ENCODE measurements at regions not wholly inside any gene's neighbourhood (a gene's known extent, or its start where the extent isn't known, plus 50 kb on each side); places are given as distances from the start of the nearest gene placed in this dataset.
A peak's percentile ranks its signal among the peaks of the same experiment; 100 is the strongest.
"Not testable (repeated sequence)": the region's sequence is repeated elsewhere in the genome, so short reads cannot be mapped to it uniquely, and the experiment has no call there.

DNA sequence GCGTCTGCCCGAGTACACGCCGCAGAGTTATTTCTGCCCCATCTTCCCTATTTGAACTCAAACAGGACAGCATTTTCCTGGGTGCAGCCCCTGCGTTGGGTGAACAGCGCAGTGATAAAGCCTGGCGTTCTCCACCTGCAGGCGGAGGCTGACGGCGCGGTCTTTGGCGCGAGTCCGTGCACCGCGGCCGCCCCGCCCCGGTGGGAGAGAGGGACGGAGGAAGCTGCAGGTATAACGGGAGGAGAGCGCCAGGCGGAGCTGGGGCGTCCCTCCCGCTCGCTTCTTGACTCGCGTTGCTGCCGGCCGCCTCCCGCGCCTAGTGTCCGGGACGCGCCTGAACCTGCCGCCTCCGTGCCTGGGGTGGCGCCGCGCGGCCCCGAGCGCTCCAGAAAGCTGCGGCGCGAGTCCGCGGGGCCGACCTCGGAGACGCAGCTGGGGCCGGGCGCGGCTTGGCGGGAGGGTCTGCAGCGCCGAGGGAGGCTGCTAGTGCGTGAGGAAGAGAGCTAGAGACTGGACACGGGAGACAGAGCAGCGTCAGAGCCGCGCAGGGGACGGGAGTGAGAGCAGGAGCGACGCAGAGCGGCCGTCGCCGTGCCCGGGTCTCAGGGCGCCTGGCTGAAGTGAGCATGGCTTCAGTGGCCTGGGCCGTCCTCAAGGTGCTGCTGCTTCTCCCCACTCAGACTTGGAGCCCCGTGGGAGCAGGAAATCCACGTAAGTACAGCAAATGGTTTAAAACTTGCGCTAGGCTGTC lies 140.7 kb downstream of the SPATA31A7 start:
- H3K27me3 Mint-ChIP-seq (ENCODE audit: unreplicated experiment); H3K27ac Mint-ChIP-seq (ENCODE audit: unreplicated experiment); H3K9me3 Mint-ChIP-seq (ENCODE audit: low read depth, unreplicated experiment); H3K36me3 Mint-ChIP-seq (ENCODE audit: insufficient read depth, unreplicated experiment); H3K4me1 Mint-ChIP-seq (ENCODE audit: low read depth, unreplicated experiment); CTCF ChIA-PET; BruUV-seq (replicated peaks); intact Hi-C loops (cut with micrococcal nuclease; ENCODE audit: unreplicated experiment): not testable (repeated sequence)
- DNase-seq, result peak; percentile 32
- peak overlapping the region; percentile 67 for H3K4me3 Mint-ChIP-seq (ENCODE audit: low read depth, unreplicated experiment)

DNA sequence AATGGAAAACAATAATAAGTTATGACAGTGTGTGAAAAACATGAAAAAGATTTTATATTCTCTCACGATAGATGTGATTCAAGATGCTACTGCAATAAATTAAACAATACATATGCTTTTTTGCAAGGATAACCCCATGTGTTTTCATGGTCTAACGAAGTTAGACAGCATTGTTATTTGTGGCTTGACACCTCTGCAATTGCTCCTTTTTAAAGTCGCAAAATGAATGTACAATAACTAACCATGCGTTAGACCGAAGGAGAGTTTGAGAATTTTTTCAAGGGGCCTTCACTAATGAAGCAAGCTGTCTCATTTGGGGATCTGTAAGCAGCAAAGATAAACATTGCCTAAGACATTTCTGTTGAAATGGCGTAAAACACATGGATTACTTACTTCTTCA lies 167.1 kb downstream of the SPATA31A7 start:
- H3K27me3 Mint-ChIP-seq (ENCODE audit: unreplicated experiment); CTCF ChIA-PET; intact Hi-C loops (cut with micrococcal nuclease; ENCODE audit: unreplicated experiment); H3K27ac Mint-ChIP-seq (ENCODE audit: unreplicated experiment); H3K4me3 Mint-ChIP-seq (ENCODE audit: low read depth, unreplicated experiment); H3K9me3 Mint-ChIP-seq (ENCODE audit: low read depth, unreplicated experiment); H3K4me1 Mint-ChIP-seq (ENCODE audit: low read depth, unreplicated experiment); DNase-seq; BruUV-seq (replicated peaks); H3K36me3 Mint-ChIP-seq (ENCODE audit: insufficient read depth, unreplicated experiment): not testable (repeated sequence)

DNA sequence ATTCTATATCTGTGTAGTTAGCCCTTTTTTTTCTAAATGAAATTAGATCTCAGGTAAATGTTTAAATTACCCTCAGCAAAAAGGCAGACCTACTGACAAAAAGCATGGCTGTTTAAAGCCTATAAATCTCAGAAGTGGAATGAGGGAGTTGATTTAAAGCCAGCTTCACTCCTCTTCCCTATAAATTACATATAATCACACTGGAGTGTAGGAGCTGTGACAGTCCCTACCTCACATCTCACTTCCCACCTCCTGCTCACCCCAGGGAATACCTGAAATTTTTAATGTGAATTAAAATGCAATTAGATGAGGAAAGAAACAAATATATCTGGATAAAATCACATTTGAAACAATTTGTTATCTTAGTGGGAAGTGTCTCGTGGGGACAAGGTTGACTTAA lies 184.6 kb downstream of the SPATA31A7 start:
- H3K36me3 Mint-ChIP-seq (ENCODE audit: insufficient read depth, unreplicated experiment); H3K27ac Mint-ChIP-seq (ENCODE audit: unreplicated experiment); DNase-seq; BruUV-seq (replicated peaks); CTCF ChIA-PET; H3K4me3 Mint-ChIP-seq (ENCODE audit: low read depth, unreplicated experiment); H3K27me3 Mint-ChIP-seq (ENCODE audit: unreplicated experiment); H3K9me3 Mint-ChIP-seq (ENCODE audit: low read depth, unreplicated experiment); intact Hi-C loops (cut with micrococcal nuclease; ENCODE audit: unreplicated experiment); H3K4me1 Mint-ChIP-seq (ENCODE audit: low read depth, unreplicated experiment): not testable (repeated sequence)

DNA sequence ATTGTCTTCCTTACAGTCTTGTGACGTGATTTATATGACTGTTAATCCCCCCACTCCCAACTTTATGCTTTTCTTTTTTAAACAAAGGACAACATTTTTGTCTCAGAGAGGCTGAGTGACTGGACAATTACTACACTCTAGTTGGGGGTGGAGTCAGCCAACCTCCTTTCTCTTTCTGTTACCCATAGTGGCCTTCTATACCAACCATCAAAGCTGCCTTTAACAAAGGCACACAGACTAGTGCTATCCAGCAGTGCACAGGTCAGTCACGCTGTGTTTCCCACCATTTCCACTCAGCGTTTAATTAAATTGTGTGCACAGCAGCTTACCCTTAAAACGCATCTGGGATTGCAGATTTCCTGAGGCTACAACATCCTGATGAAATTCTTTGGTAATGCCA lies 186.3 kb downstream of the SPATA31A7 start:
- H3K9me3 Mint-ChIP-seq (ENCODE audit: low read depth, unreplicated experiment); BruUV-seq (replicated peaks); H3K4me3 Mint-ChIP-seq (ENCODE audit: low read depth, unreplicated experiment); H3K36me3 Mint-ChIP-seq (ENCODE audit: insufficient read depth, unreplicated experiment); DNase-seq; H3K27ac Mint-ChIP-seq (ENCODE audit: unreplicated experiment); H3K4me1 Mint-ChIP-seq (ENCODE audit: low read depth, unreplicated experiment); H3K27me3 Mint-ChIP-seq (ENCODE audit: unreplicated experiment); intact Hi-C loops (cut with micrococcal nuclease; ENCODE audit: unreplicated experiment); CTCF ChIA-PET: not testable (repeated sequence)

- H3K27me3 Mint-ChIP-seq (ENCODE audit: unreplicated experiment); H3K4me3 Mint-ChIP-seq (ENCODE audit: low read depth, unreplicated experiment); BruUV-seq (replicated peaks); H3K36me3 Mint-ChIP-seq (ENCODE audit: insufficient read depth, unreplicated experiment); CTCF ChIA-PET; H3K27ac Mint-ChIP-seq (ENCODE audit: unreplicated experiment); H3K4me1 Mint-ChIP-seq (ENCODE audit: low read depth, unreplicated experiment); intact Hi-C loops (cut with micrococcal nuclease; ENCODE audit: unreplicated experiment); H3K9me3 Mint-ChIP-seq (ENCODE audit: low read depth, unreplicated experiment); DNase-seq: not testable (repeated sequence)
These were observed 196.4 kb downstream of the SPATA31A7 start for GRCh38 chr9:61386035-61386815.

DNA sequence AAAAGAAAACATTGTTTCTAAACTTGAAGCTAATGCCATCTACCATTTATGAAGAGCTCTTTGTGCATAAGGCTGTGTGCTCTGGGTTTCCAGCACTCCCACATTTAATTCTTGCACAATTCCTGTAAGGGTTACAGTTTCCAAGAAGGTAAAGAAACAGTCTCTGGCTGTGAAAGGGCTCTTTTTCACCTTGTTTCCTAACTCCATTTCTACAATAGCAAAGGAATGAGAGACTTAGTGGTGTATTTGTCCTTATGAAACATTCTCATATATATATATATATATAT lies 196.9 kb downstream of the SPATA31A7 start:
- H3K36me3 Mint-ChIP-seq (ENCODE audit: insufficient read depth, unreplicated experiment); BruUV-seq (replicated peaks); H3K9me3 Mint-ChIP-seq (ENCODE audit: low read depth, unreplicated experiment); H3K4me1 Mint-ChIP-seq (ENCODE audit: low read depth, unreplicated experiment); H3K4me3 Mint-ChIP-seq (ENCODE audit: low read depth, unreplicated experiment); intact Hi-C loops (cut with micrococcal nuclease; ENCODE audit: unreplicated experiment); H3K27ac Mint-ChIP-seq (ENCODE audit: unreplicated experiment); H3K27me3 Mint-ChIP-seq (ENCODE audit: unreplicated experiment); DNase-seq; CTCF ChIA-PET: not testable (repeated sequence)

DNA sequence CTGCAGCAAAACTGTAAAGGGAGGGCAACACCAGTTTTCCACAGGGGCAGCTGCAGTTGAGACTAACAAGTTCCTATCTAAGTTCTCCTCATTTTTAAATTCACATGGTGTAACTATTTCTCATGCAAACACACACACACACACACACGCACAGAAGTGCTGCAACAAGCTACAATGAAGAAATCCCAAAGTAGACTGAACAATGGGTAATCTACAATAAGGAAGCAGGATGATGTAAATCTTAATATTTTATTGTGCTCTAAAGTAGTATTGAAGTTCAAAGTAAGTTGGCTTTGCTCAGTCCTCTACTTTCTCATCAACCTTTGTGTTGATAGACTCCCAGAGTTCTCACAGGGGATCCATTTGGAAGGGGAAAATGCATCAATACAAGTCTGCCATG lies 212.9 kb downstream of the SPATA31A7 start:
- CTCF ChIA-PET, result not testable (repeated sequence)

GRCh38 chr9:61411933-61412605 lies 222.2 kb downstream of the SPATA31A7 start:
- H3K4me1 Mint-ChIP-seq (ENCODE audit: low read depth, unreplicated experiment); intact Hi-C loops (cut with micrococcal nuclease; ENCODE audit: unreplicated experiment); H3K27me3 Mint-ChIP-seq (ENCODE audit: unreplicated experiment); BruUV-seq (replicated peaks); H3K9me3 Mint-ChIP-seq (ENCODE audit: low read depth, unreplicated experiment); H3K27ac Mint-ChIP-seq (ENCODE audit: unreplicated experiment); CTCF ChIA-PET; H3K36me3 Mint-ChIP-seq (ENCODE audit: insufficient read depth, unreplicated experiment); H3K4me3 Mint-ChIP-seq (ENCODE audit: low read depth, unreplicated experiment); DNase-seq: not testable (repeated sequence)

More for the DNA sequence above, 212.9 kb downstream of the SPATA31A7 start:
- H3K9me3 Mint-ChIP-seq (ENCODE audit: low read depth, unreplicated experiment); H3K4me1 Mint-ChIP-seq (ENCODE audit: low read depth, unreplicated experiment); H3K4me3 Mint-ChIP-seq (ENCODE audit: low read depth, unreplicated experiment); H3K27ac Mint-ChIP-seq (ENCODE audit: unreplicated experiment); H3K27me3 Mint-ChIP-seq (ENCODE audit: unreplicated experiment); BruUV-seq (replicated peaks); DNase-seq; H3K36me3 Mint-ChIP-seq (ENCODE audit: insufficient read depth, unreplicated experiment); intact Hi-C loops (cut with micrococcal nuclease; ENCODE audit: unreplicated experiment): not testable (repeated sequence)

DNA sequence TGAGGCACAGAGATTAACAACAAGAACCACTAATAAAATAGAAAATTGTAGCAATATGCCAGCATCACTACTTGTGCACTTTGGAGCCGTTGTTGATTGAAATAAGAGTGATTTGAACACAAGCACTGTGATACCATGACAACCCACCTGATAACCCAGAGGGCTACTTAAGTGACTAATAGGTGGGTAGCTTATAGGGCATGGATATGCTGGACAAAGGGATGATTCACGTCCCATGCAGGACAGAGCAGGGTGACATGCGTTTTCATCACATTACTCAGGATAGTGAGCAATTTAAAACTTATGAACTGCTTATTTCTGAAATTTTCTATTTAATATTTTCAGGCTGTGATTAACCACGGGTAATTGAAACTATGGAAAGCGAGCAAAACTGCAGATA lies 222.9 kb downstream of the SPATA31A7 start:
- H3K4me3 Mint-ChIP-seq (ENCODE audit: low read depth, unreplicated experiment); H3K27ac Mint-ChIP-seq (ENCODE audit: unreplicated experiment); H3K36me3 Mint-ChIP-seq (ENCODE audit: insufficient read depth, unreplicated experiment); BruUV-seq (replicated peaks); H3K27me3 Mint-ChIP-seq (ENCODE audit: unreplicated experiment); DNase-seq; CTCF ChIA-PET; H3K4me1 Mint-ChIP-seq (ENCODE audit: low read depth, unreplicated experiment); H3K9me3 Mint-ChIP-seq (ENCODE audit: low read depth, unreplicated experiment); intact Hi-C loops (cut with micrococcal nuclease; ENCODE audit: unreplicated experiment): not testable (repeated sequence)

GRCh38 chr9:61418174-61418573 lies 228.3 kb downstream of the SPATA31A7 start:
- H3K4me3 Mint-ChIP-seq (ENCODE audit: low read depth, unreplicated experiment); H3K4me1 Mint-ChIP-seq (ENCODE audit: low read depth, unreplicated experiment); CTCF ChIA-PET; H3K27me3 Mint-ChIP-seq (ENCODE audit: unreplicated experiment); DNase-seq; BruUV-seq (replicated peaks); intact Hi-C loops (cut with micrococcal nuclease; ENCODE audit: unreplicated experiment); H3K27ac Mint-ChIP-seq (ENCODE audit: unreplicated experiment); H3K9me3 Mint-ChIP-seq (ENCODE audit: low read depth, unreplicated experiment); H3K36me3 Mint-ChIP-seq (ENCODE audit: insufficient read depth, unreplicated experiment): not testable (repeated sequence)

All from Calu3 (cell line).